ENCODE measurements at regions not wholly inside any gene's neighbourhood (a gene's known extent, or its start where the extent isn't known, plus 50 kb on each side); places are given as distances from the start of the nearest gene placed in this dataset.

- TF ChIP-seq CTCF (IDR thresholded peaks at IDR 0.05; ENCODE audit: insufficient read depth, low read length, poor library complexity, severe bottlenecking) (no peak), EZH2phosphoT487 (conservative IDR thresholded peaks at IDR 0.05; ENCODE audit: low read length) (no peak)
- H3K4me3 ChIP-seq (ENCODE audit: insufficient read depth, low read length, poor library complexity, severe bottlenecking) = no peak overlapping the region
- H3K36me3 ChIP-seq (ENCODE audit: low read length) = no peaks in the 10 kb centered on the region
- H3K79me2 ChIP-seq (ENCODE audit: insufficient read depth, low read length) = no peaks in the 10 kb centered on the region
- no peaks in the 10 kb centered on the region for H3F3A ChIP-seq (ENCODE audit: insufficient read depth)
- no peak overlapping the region for H2AFZ ChIP-seq (ENCODE audit: low read depth, low read length, severe bottlenecking)
- no peak overlapping the region for H3K27ac ChIP-seq (ENCODE audit: low read depth, low read length)
- H3K9me2 ChIP-seq (replicated peaks; ENCODE audit: insufficient read depth, low read length) = no peaks in the 10 kb centered on the region
- H4K20me1 ChIP-seq (ENCODE audit: low read depth, low read length) = no peaks in the 10 kb centered on the region
- H3K27me3 ChIP-seq (ENCODE audit: low read length) = no peaks in the 10 kb centered on the region
- H3K4me2 ChIP-seq (ENCODE audit: low read depth, low read length, poor library complexity, severe bottlenecking) = no peak overlapping the region
- no peaks in the 10 kb centered on the region for H3K9me3 ChIP-seq (ENCODE audit: insufficient read depth, low read length)
- H3K9ac ChIP-seq (ENCODE audit: low read length) = no peak overlapping the region
These were observed 258.0 kb downstream of the FAT3 start for GRCh38 chr11:92482492-92483060.

GRCh38 chr11:92484570-92484969 lies 260.0 kb downstream of the FAT3 start:
- H3K4me2 ChIP-seq (ENCODE audit: low read depth, low read length, poor library complexity, severe bottlenecking) = no peak overlapping the region
- no peak overlapping the region for H3K4me3 ChIP-seq (ENCODE audit: insufficient read depth, low read length, poor library complexity, severe bottlenecking)
- H3K9ac ChIP-seq (ENCODE audit: low read length) = no peak overlapping the region
- no peaks in the 10 kb centered on the region for H3K27me3 ChIP-seq (ENCODE audit: low read length)
- no peaks in the 10 kb centered on the region for H3F3A ChIP-seq (ENCODE audit: insufficient read depth)
- no peak overlapping the region for H3K27ac ChIP-seq (ENCODE audit: low read depth, low read length)
- TF ChIP-seq CTCF (IDR thresholded peaks at IDR 0.05; ENCODE audit: insufficient read depth, low read length, poor library complexity, severe bottlenecking) = no peak
- TF ChIP-seq EZH2phosphoT487 (conservative IDR thresholded peaks at IDR 0.05; ENCODE audit: low read length) = no peak
- H3K79me2 ChIP-seq (ENCODE audit: insufficient read depth, low read length) = no peaks in the 10 kb centered on the region
- no peak overlapping the region for H2AFZ ChIP-seq (ENCODE audit: low read depth, low read length, severe bottlenecking)
- H4K20me1 ChIP-seq (ENCODE audit: low read depth, low read length) = no peaks in the 10 kb centered on the region
- no peaks in the 10 kb centered on the region for H3K9me2 ChIP-seq (replicated peaks; ENCODE audit: insufficient read depth, low read length)
- H3K36me3 ChIP-seq (ENCODE audit: low read length) = no peaks in the 10 kb centered on the region
- H3K9me3 ChIP-seq (ENCODE audit: insufficient read depth, low read length) = no peaks in the 10 kb centered on the region

- Histone ChIP-seq H3K9me3 (ENCODE audit: insufficient read depth, low read length) (no peaks in the 10 kb centered on the region), H3F3A (ENCODE audit: insufficient read depth) (no peaks in the 10 kb centered on the region), H3K4me2 (ENCODE audit: low read depth, low read length, poor library complexity, severe bottlenecking) (no peak overlapping the region), H2AFZ (ENCODE audit: low read depth, low read length, severe bottlenecking) (no peak overlapping the region), H3K36me3 (ENCODE audit: low read length) (no peaks in the 10 kb centered on the region), H3K27ac (ENCODE audit: low read depth, low read length) (no peak overlapping the region), H3K9ac (ENCODE audit: low read length) (no peak overlapping the region), H3K27me3 (ENCODE audit: low read length) (no peaks in the 10 kb centered on the region), H3K79me2 (ENCODE audit: insufficient read depth, low read length) (no peaks in the 10 kb centered on the region), H4K20me1 (ENCODE audit: low read depth, low read length) (no peaks in the 10 kb centered on the region), H3K4me3 (ENCODE audit: insufficient read depth, low read length, poor library complexity, severe bottlenecking) (no peak overlapping the region), H3K9me2 (replicated peaks; ENCODE audit: insufficient read depth, low read length) (no peaks in the 10 kb centered on the region)
- no peak for TF ChIP-seq EZH2phosphoT487 (conservative IDR thresholded peaks at IDR 0.05; ENCODE audit: low read length)
These were observed 265.3 kb downstream of the FAT3 start for GRCh38 chr11:92489826-92490399.

- no peaks in the 10 kb centered on the region for H3K27me3 ChIP-seq (ENCODE audit: low read length)
- H3K4me2 ChIP-seq (ENCODE audit: low read depth, low read length, poor library complexity, severe bottlenecking) = no peak overlapping the region
- no peaks in the 10 kb centered on the region for H3K9me3 ChIP-seq (ENCODE audit: insufficient read depth, low read length)
- no peaks in the 10 kb centered on the region for H3K9me2 ChIP-seq (replicated peaks; ENCODE audit: insufficient read depth, low read length)
- no peak overlapping the region for H3K4me3 ChIP-seq (ENCODE audit: insufficient read depth, low read length, poor library complexity, severe bottlenecking)
- no peak overlapping the region for H3K9ac ChIP-seq (ENCODE audit: low read length)
- no peaks in the 10 kb centered on the region for H3K79me2 ChIP-seq (ENCODE audit: insufficient read depth, low read length)
- no peak overlapping the region for H3K27ac ChIP-seq (ENCODE audit: low read depth, low read length)
- TF ChIP-seq CTCF (IDR thresholded peaks at IDR 0.05; ENCODE audit: insufficient read depth, low read length, poor library complexity, severe bottlenecking) = no peak
- TF ChIP-seq EZH2phosphoT487 (conservative IDR thresholded peaks at IDR 0.05; ENCODE audit: low read length) = no peak
- H3F3A ChIP-seq (ENCODE audit: insufficient read depth) = no peaks in the 10 kb centered on the region
- H3K36me3 ChIP-seq (ENCODE audit: low read length) = no peaks in the 10 kb centered on the region
- no peaks in the 10 kb centered on the region for H4K20me1 ChIP-seq (ENCODE audit: low read depth, low read length)
- no peak overlapping the region for H2AFZ ChIP-seq (ENCODE audit: low read depth, low read length, severe bottlenecking)
These were observed 267.8 kb downstream of the FAT3 start for GRCh38 chr11:92492372-92492771.

All from SU-DHL-6 (cell line).